ENCODE measurements at regions not wholly inside any gene's neighbourhood (a gene's known extent, or its start where the extent isn't known, plus 50 kb on each side); places are given as distances from the start of the nearest gene placed in this dataset.

GRCh38 chr2:187959821-187960220, 331.9 kb upstream of the GULP1 start:
- no peak for TF ChIP-seq CSDC2 (CRISPR knock-in tag; IDR thresholded peaks at IDR 0.05)
- no peak for TF ChIP-seq ARNTL (CRISPR knock-in tag; IDR thresholded peaks at IDR 0.05; ENCODE audit: borderline replicate concordance, low read depth)
- TF ChIP-seq TSHZ2 (CRISPR knock-in tag; IDR thresholded peaks at IDR 0.05) = no peak
- TF ChIP-seq ZFP3 (CRISPR knock-in tag; IDR thresholded peaks at IDR 0.05) = no peak
- no peak for TF ChIP-seq PATZ1 (CRISPR knock-in tag; IDR thresholded peaks at IDR 0.05; ENCODE audit: borderline replicate concordance)
- TF ChIP-seq CREB5 (CRISPR knock-in tag; IDR thresholded peaks at IDR 0.05; ENCODE audit: low read depth) = no peak
- no peak for TF ChIP-seq RARB (CRISPR knock-in tag; IDR thresholded peaks at IDR 0.05)
- no peak for TF ChIP-seq ZNF565 (CRISPR knock-in tag; conservative IDR thresholded peaks at IDR 0.05; ENCODE audit: low read depth)
- no peak for TF ChIP-seq ZC3H10 (CRISPR knock-in tag; IDR thresholded peaks at IDR 0.05)
- TF ChIP-seq SNAI2 (CRISPR knock-in tag; IDR thresholded peaks at IDR 0.05) = no peak
- TF ChIP-seq ZNF8 (CRISPR knock-in tag; IDR thresholded peaks at IDR 0.05) = no peak
- TF ChIP-seq ZNF70 (CRISPR knock-in tag; IDR thresholded peaks at IDR 0.05) = no peak

Measured in SK-N-SH treated with all-trans-retinoic acid at 6 μM for 48 hours (cell line).